ENCODE measurements at regions not wholly inside any gene's neighbourhood (a gene's known extent, or its start where the extent isn't known, plus 50 kb on each side); places are given as distances from the start of the nearest gene placed in this dataset.

DNA sequence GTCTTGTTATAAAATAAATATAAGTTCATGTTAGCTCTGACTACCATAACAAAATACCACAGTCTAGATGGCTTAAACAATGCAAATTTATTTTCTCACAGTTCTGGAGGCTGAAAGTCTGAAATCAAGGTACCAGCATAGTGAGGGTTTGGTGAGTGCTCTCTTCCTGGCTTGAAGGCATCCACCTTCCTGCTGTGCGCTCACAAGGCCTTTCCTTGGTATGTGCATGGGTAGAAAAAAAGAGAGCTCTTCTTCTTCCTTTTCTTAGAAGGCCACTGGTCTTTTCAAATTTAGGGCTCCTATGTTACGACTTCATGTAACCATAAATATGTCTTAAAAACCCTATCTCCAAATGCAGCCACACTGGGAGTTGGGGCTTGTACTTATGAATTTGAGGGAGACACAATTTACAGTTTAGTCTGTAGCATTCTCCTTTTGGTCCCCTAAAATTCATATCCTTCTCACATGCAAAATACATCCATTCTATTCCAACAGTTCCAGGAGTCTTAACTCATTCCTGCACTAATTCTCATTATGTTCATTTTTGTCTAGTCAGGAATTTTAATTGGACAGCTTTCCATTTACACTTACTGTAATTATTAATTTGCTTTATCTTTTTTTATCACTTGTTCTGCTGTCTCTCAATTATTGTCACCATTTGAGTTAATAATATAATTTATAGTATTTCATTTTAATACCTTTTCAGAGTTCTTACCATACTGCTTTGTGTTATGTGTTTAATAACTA, 381.9 kb upstream of the EPHA7 start:
- Histone ChIP-seq H3K9me3 (ENCODE audit: control insufficient read depth in 1 of 2, low read length in 2 of 2) (no peaks in the 10 kb centered on the region), H3K4me1 (ENCODE audit: insufficient read depth, low read length) (no peaks in the 10 kb centered on the region), H3K27ac (ENCODE audit: low read depth, low read length) (no peak overlapping the region), H3K36me3 (ENCODE audit: insufficient read depth, low read length) (no peaks in the 10 kb centered on the region), H3K27me3 (ENCODE audit: insufficient read depth, low read length) (no peaks in the 10 kb centered on the region), H3K4me3 (ENCODE audit: low read length in 2 of 2) (no peak overlapping the region)
- Mint-ChIP-seq H3K4me1 (no peaks in the 10 kb centered on the region), H3K36me3 (no peaks in the 10 kb centered on the region), H3K9me3 (peaks cover 0 to 7% (median 3%) of the 10 kb centered on the region in 8 donors), H3K27ac (no peak overlapping the region), H3K27me3 (no peaks in the 10 kb centered on the region), H3K4me3 (no peak overlapping the region)
- POLR2A ChIA-PET (ENCODE audit: partially characterized antibody): no interaction called here
- no peak for DNase-seq
- intact Hi-C loops (cut with micrococcal nuclease): no loop called here
- CTCF ChIA-PET (ENCODE audit: partially characterized antibody): no interaction called here

DNA sequence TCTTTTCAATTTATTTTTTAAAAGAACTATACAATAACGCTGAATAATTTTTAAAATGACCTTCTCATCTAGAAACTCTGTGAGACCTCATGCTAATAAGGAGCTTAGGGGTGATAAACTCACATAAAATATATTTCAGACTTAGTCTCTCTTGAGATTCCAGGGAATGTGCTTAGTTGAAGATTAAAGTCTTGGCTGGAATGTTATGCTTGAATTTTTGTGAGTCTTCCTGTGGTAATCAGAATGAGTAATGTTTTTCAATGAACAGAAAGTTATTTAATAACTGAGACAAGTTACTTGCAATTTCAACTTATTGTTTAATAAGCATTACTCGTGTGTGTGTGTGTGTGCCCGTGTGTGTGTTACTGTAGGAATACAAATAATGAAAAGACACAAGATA, 379.9 kb upstream of the EPHA7 start:
- peaks cover 0 to 6% (median 2%) of the 10 kb centered on the region in 8 donors for H3K9me3 Mint-ChIP-seq
- H3K27me3 Mint-ChIP-seq: no peaks in the 10 kb centered on the region
- ChIA-PET CTCF (ENCODE audit: partially characterized antibody) (no interaction called here), POLR2A (ENCODE audit: partially characterized antibody) (no interaction called here)
- H3K4me3 ChIP-seq (ENCODE audit: low read length in 2 of 2): no peak overlapping the region
- no peaks in the 10 kb centered on the region for H3K4me1 Mint-ChIP-seq
- H3K4me1 ChIP-seq (ENCODE audit: insufficient read depth, low read length): no peaks in the 10 kb centered on the region
- no peaks in the 10 kb centered on the region for H3K36me3 Mint-ChIP-seq
- DNase-seq: no peak
- no peaks in the 10 kb centered on the region for H3K9me3 ChIP-seq (ENCODE audit: control insufficient read depth in 1 of 2, low read length in 2 of 2)
- no peaks in the 10 kb centered on the region for H3K36me3 ChIP-seq (ENCODE audit: insufficient read depth, low read length)
- no peak overlapping the region for H3K27ac ChIP-seq (ENCODE audit: low read depth, low read length)
- no peak overlapping the region for H3K4me3 Mint-ChIP-seq
- no peak overlapping the region for H3K27ac Mint-ChIP-seq
- intact Hi-C loops (cut with micrococcal nuclease): no loop called here
- no peaks in the 10 kb centered on the region for H3K27me3 ChIP-seq (ENCODE audit: insufficient read depth, low read length)

DNA sequence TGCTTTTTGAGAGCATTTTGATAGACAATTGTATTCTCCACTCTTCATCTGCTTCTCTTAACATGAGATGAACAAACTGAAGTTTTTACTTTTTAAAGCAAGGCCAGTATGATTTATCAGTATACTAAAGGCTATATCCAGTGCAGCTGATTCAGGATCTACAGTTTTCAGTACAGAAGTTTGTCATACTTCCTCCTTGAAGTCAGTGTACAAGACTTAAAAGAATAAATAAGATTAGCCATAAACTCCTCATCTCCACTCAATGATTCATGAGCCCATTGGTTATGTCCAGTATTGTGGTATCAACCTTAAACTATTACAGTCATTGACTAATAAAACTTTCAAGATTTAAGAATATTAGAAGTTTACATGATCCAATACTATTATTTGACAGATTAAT, 374.8 kb upstream of the EPHA7 start:
- no peaks in the 10 kb centered on the region for H3K9me3 ChIP-seq (ENCODE audit: control insufficient read depth in 1 of 2, low read length in 2 of 2)
- Mint-ChIP-seq H3K9me3 (peaks cover 0 to 4% (median 0%) of the 10 kb centered on the region in 8 donors), H3K27ac (no peak overlapping the region), H3K4me3 (no peak overlapping the region), H3K36me3 (no peaks in the 10 kb centered on the region), H3K4me1 (no peaks in the 10 kb centered on the region), H3K27me3 (no peaks in the 10 kb centered on the region)
- H3K27me3 ChIP-seq (ENCODE audit: insufficient read depth, low read length): no peaks in the 10 kb centered on the region
- no peak overlapping the region for H3K27ac ChIP-seq (ENCODE audit: low read depth, low read length)
- ChIA-PET CTCF (ENCODE audit: partially characterized antibody) (no interaction called here), POLR2A (ENCODE audit: partially characterized antibody) (no interaction called here)
- DNase-seq: no peak
- intact Hi-C loops (cut with micrococcal nuclease): no loop called here
- H3K36me3 ChIP-seq (ENCODE audit: insufficient read depth, low read length): no peaks in the 10 kb centered on the region
- no peaks in the 10 kb centered on the region for H3K4me1 ChIP-seq (ENCODE audit: insufficient read depth, low read length)
- no peak overlapping the region for H3K4me3 ChIP-seq (ENCODE audit: low read length in 2 of 2)

DNA sequence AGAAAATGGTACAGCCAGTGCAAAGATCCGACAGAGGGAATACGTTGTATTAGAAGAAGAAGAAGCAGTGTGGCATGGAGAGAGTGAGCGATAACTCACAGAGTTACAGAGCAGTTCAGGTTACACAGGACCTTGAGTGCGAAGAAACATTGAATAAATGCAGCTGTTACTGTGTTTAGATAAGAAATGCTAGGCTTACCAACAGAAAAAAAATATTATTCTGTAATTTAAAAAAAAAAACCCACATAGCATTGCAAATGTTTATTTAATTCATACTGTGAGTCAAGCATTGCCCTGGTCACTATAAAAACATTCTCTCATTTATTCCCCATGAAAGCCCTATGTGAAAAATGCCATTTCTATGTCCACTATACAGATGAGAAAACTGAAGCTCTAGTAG, 373.4 kb upstream of the EPHA7 start:
- intact Hi-C loops (cut with micrococcal nuclease): no loop called here
- Mint-ChIP-seq H3K27me3 (no peaks in the 10 kb centered on the region), H3K36me3 (no peaks in the 10 kb centered on the region), H3K27ac (no peak overlapping the region), H3K4me3 (no peak overlapping the region), H3K4me1 (no peaks in the 10 kb centered on the region), H3K9me3 (peaks cover 0 to 4% (median under 1%) of the 10 kb centered on the region in 8 donors)
- no peaks in the 10 kb centered on the region for H3K27me3 ChIP-seq (ENCODE audit: insufficient read depth, low read length)
- ChIA-PET CTCF (ENCODE audit: partially characterized antibody) (no interaction called here), POLR2A (ENCODE audit: partially characterized antibody) (no interaction called here)
- H3K4me1 ChIP-seq (ENCODE audit: insufficient read depth, low read length): no peaks in the 10 kb centered on the region
- H3K36me3 ChIP-seq (ENCODE audit: insufficient read depth, low read length): no peaks in the 10 kb centered on the region
- H3K27ac ChIP-seq (ENCODE audit: low read depth, low read length): no peak overlapping the region
- no peak for DNase-seq
- no peaks in the 10 kb centered on the region for H3K9me3 ChIP-seq (ENCODE audit: control insufficient read depth in 1 of 2, low read length in 2 of 2)
- H3K4me3 ChIP-seq (ENCODE audit: low read length in 2 of 2): no peak overlapping the region

DNA sequence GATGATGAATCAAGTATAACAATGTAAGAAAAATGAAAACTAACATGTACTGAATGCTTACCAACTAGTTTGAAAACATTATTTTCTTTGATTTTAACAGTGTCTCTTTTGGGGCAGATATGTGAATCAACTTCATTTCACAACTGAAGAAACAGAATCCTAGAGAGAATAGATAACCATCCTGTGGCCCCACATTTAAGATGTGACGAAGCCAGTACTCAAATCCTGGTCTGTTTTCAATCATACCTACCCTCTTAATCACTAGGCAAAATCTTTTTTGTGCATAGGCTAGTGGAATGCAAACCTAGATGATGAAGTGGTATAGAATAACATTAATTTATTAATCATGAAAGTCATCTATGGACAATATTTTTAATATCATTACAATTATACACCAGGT, 371.6 kb upstream of the EPHA7 start:
- no peak overlapping the region for H3K27ac Mint-ChIP-seq
- H3K4me1 Mint-ChIP-seq: no peaks in the 10 kb centered on the region
- CTCF ChIA-PET (ENCODE audit: partially characterized antibody): no interaction called here
- H3K4me3 Mint-ChIP-seq: no peak overlapping the region
- no peak for DNase-seq
- no peak overlapping the region for H3K27ac ChIP-seq (ENCODE audit: low read depth, low read length)
- H3K9me3 ChIP-seq (ENCODE audit: control insufficient read depth in 1 of 2, low read length in 2 of 2): no peaks in the 10 kb centered on the region
- no peaks in the 10 kb centered on the region for H3K27me3 ChIP-seq (ENCODE audit: insufficient read depth, low read length)
- H3K4me1 ChIP-seq (ENCODE audit: insufficient read depth, low read length): no peaks in the 10 kb centered on the region
- H3K36me3 Mint-ChIP-seq: no peaks in the 10 kb centered on the region
- H3K9me3 Mint-ChIP-seq: peaks cover 0 to 5% (median 0%) of the 10 kb centered on the region in 8 donors
- H3K27me3 Mint-ChIP-seq: no peaks in the 10 kb centered on the region
- POLR2A ChIA-PET (ENCODE audit: partially characterized antibody): no interaction called here
- H3K36me3 ChIP-seq (ENCODE audit: insufficient read depth, low read length): no peaks in the 10 kb centered on the region
- intact Hi-C loops (cut with micrococcal nuclease): no loop called here
- no peak overlapping the region for H3K4me3 ChIP-seq (ENCODE audit: low read length in 2 of 2)

DNA sequence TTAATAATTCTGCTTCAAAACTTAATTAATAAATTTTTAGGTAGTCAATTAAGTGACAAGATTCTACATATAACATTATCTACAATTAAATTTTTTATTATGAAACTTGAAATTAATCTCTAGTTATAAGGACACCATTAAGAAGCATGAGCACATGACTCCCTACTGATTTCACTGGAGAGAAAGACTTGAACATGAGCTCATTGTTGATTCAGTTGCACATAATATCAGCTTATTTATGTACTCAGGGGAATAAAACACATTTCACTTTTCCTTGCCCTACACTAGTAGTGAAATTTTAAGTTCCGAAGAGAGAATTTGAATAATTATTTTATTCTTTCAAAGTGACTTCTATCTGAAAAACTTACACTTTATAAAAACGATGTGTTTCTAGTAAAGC, 370.2 kb upstream of the EPHA7 start:
- intact Hi-C loops (cut with micrococcal nuclease): no loop called here
- no peaks in the 10 kb centered on the region for H3K36me3 ChIP-seq (ENCODE audit: insufficient read depth, low read length)
- H3K27ac ChIP-seq (ENCODE audit: low read depth, low read length): no peak overlapping the region
- Mint-ChIP-seq H3K27me3 (no peaks in the 10 kb centered on the region), H3K36me3 (no peaks in the 10 kb centered on the region), H3K4me3 (no peak overlapping the region), H3K4me1 (no peaks in the 10 kb centered on the region), H3K27ac (no peak overlapping the region), H3K9me3 (peaks cover 0 to 5% (median under 1%) of the 10 kb centered on the region in 8 donors)
- no peaks in the 10 kb centered on the region for H3K9me3 ChIP-seq (ENCODE audit: control insufficient read depth in 1 of 2, low read length in 2 of 2)
- H3K4me3 ChIP-seq (ENCODE audit: low read length in 2 of 2): no peak overlapping the region
- ChIA-PET POLR2A (ENCODE audit: partially characterized antibody) (no interaction called here), CTCF (ENCODE audit: partially characterized antibody) (no interaction called here)
- DNase-seq: no peak
- no peaks in the 10 kb centered on the region for H3K4me1 ChIP-seq (ENCODE audit: insufficient read depth, low read length)
- no peaks in the 10 kb centered on the region for H3K27me3 ChIP-seq (ENCODE audit: insufficient read depth, low read length)

DNA sequence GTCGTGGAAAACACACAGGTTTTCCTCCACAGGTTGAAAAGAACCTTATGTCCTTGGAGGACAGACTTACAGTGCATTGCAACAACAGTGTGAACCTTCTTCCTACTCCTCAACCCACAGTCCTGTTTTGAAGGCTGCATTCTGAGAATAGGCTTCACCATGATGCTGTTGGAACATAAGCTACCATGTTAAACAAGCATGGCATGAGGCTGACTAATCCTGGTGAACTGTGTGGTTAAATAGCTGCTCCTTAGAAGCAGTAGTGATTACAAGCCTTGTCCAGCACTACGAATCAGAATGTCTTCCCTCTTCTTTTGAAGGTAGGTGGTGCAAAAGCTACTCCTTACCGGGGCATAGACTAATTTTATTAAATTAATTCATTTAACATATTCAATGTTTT, 368.5 kb upstream of the EPHA7 start:
- Histone ChIP-seq H3K36me3 (ENCODE audit: insufficient read depth, low read length) (no peaks in the 10 kb centered on the region), H3K4me1 (ENCODE audit: insufficient read depth, low read length) (no peaks in the 10 kb centered on the region), H3K9me3 (ENCODE audit: control insufficient read depth in 1 of 2, low read length in 2 of 2) (no peaks in the 10 kb centered on the region), H3K27ac (ENCODE audit: low read depth, low read length) (no peak overlapping the region), H3K4me3 (ENCODE audit: low read length in 2 of 2) (no peak overlapping the region), H3K27me3 (ENCODE audit: insufficient read depth, low read length) (no peaks in the 10 kb centered on the region)
- H3K27ac Mint-ChIP-seq: no peak overlapping the region
- H3K9me3 Mint-ChIP-seq: peaks cover 0 to 5% (median 3%) of the 10 kb centered on the region in 8 donors
- H3K4me1 Mint-ChIP-seq: no peaks in the 10 kb centered on the region
- H3K27me3 Mint-ChIP-seq: no peaks in the 10 kb centered on the region
- no peak overlapping the region for H3K4me3 Mint-ChIP-seq
- ChIA-PET CTCF (ENCODE audit: partially characterized antibody) (no interaction called here), POLR2A (ENCODE audit: partially characterized antibody) (no interaction called here)
- no peaks in the 10 kb centered on the region for H3K36me3 Mint-ChIP-seq
- no peak for DNase-seq
- intact Hi-C loops (cut with micrococcal nuclease): no loop called here

Measured in CD4-positive, alpha-beta memory T cell (primary cell).